ENCODE measurements at regions not wholly inside any gene's neighbourhood (a gene's known extent, or its start where the extent isn't known, plus 50 kb on each side); places are given as distances from the start of the nearest gene placed in this dataset.

- ATAC-seq, result no peak
- no peak overlapping the region for H3K27ac Mint-ChIP-seq
Measured at GRCh38 chr6:153801917-153802316, 237.1 kb upstream of the OPRM1 start.

GRCh38 chr6:153800580-153801188, 238.4 kb upstream of the OPRM1 start:
- no peak overlapping the region for H3K27ac Mint-ChIP-seq
- DNase-seq (no peak), ATAC-seq (no peak)
- no peaks in the 10 kb centered on the region for H3K36me3 Mint-ChIP-seq (ENCODE audit: low read depth)
- H3K9me3 ChIP-seq (ENCODE audit: control insufficient read depth, low read length, poor library complexity, severe bottlenecking), result no peaks in the 10 kb centered on the region
- H3K4me3 Mint-ChIP-seq, result no peak overlapping the region
- no peaks in the 10 kb centered on the region for H3K27me3 Mint-ChIP-seq
- no peaks in the 10 kb centered on the region for H3K4me1 Mint-ChIP-seq

More at GRCh38 chr6:153801917-153802316, 237.1 kb upstream of the OPRM1 start:
- DNase-seq, result no peak
- Mint-ChIP-seq H3K4me1 (no peaks in the 10 kb centered on the region), H3K36me3 (ENCODE audit: low read depth) (no peaks in the 10 kb centered on the region), H3K4me3 (no peak overlapping the region), H3K27me3 (no peaks in the 10 kb centered on the region)
- H3K9me3 ChIP-seq (ENCODE audit: control insufficient read depth, low read length, poor library complexity, severe bottlenecking), result no peaks in the 10 kb centered on the region

- no peaks in the 10 kb centered on the region for H3K36me3 Mint-ChIP-seq (ENCODE audit: low read depth)
- ATAC-seq (no peak), DNase-seq (no peak)
- H3K9me3 ChIP-seq (ENCODE audit: control insufficient read depth, low read length, poor library complexity, severe bottlenecking), result no peaks in the 10 kb centered on the region
- H3K4me3 Mint-ChIP-seq, result no peak overlapping the region
- H3K27ac Mint-ChIP-seq, result no peak overlapping the region
- H3K4me1 Mint-ChIP-seq, result no peaks in the 10 kb centered on the region
- no peaks in the 10 kb centered on the region for H3K27me3 Mint-ChIP-seq
Measured at GRCh38 chr6:153790876-153791473, 248.1 kb upstream of the OPRM1 start.

- no peaks in the 10 kb centered on the region for H3K27me3 Mint-ChIP-seq
- ATAC-seq, result no peak
- no peaks in the 10 kb centered on the region for H3K4me1 Mint-ChIP-seq
- no peaks in the 10 kb centered on the region for H3K36me3 Mint-ChIP-seq (ENCODE audit: low read depth)
- no peak overlapping the region for H3K4me3 Mint-ChIP-seq
- H3K9me3 ChIP-seq (ENCODE audit: control insufficient read depth, low read length, poor library complexity, severe bottlenecking), result no peaks in the 10 kb centered on the region
- DNase-seq, result no peak
- H3K27ac Mint-ChIP-seq, result no peak overlapping the region
Measured at GRCh38 chr6:153790048-153790447, 249.0 kb upstream of the OPRM1 start.

- no peaks in the 10 kb centered on the region for H3K4me1 Mint-ChIP-seq
- DNase-seq (no peak), ATAC-seq (no peak)
- no peaks in the 10 kb centered on the region for H3K9me3 ChIP-seq (ENCODE audit: control insufficient read depth, low read length, poor library complexity, severe bottlenecking)
- no peaks in the 10 kb centered on the region for H3K27me3 Mint-ChIP-seq
- H3K4me3 Mint-ChIP-seq, result no peak overlapping the region
- no peak overlapping the region for H3K27ac Mint-ChIP-seq
- no peaks in the 10 kb centered on the region for H3K36me3 Mint-ChIP-seq (ENCODE audit: low read depth)
Measured at GRCh38 chr6:153787341-153787606, 251.8 kb upstream of the OPRM1 start.

GRCh38 chr6:153781306-153781705, 257.7 kb upstream of the OPRM1 start:
- H3K27ac Mint-ChIP-seq, result no peak overlapping the region
- H3K27me3 Mint-ChIP-seq, result no peaks in the 10 kb centered on the region
- no peaks in the 10 kb centered on the region for H3K9me3 ChIP-seq (ENCODE audit: control insufficient read depth, low read length, poor library complexity, severe bottlenecking)
- H3K4me3 Mint-ChIP-seq, result no peak overlapping the region
- H3K4me1 Mint-ChIP-seq, result no peaks in the 10 kb centered on the region
- ATAC-seq (no peak), DNase-seq (no peak)
- no peaks in the 10 kb centered on the region for H3K36me3 Mint-ChIP-seq (ENCODE audit: low read depth)

- Mint-ChIP-seq H3K27ac (no peak overlapping the region), H3K27me3 (no peaks in the 10 kb centered on the region), H3K4me3 (no peak overlapping the region), H3K36me3 (ENCODE audit: low read depth) (no peaks in the 10 kb centered on the region), H3K4me1 (no peaks in the 10 kb centered on the region)
- no peak for ATAC-seq
- DNase-seq, result no peak
- no peaks in the 10 kb centered on the region for H3K9me3 ChIP-seq (ENCODE audit: control insufficient read depth, low read length, poor library complexity, severe bottlenecking)
Measured at GRCh38 chr6:153780011-153780410, 259.0 kb upstream of the OPRM1 start.

GRCh38 chr6:153778216-153778615, 260.8 kb upstream of the OPRM1 start:
- Mint-ChIP-seq H3K4me3 (no peak overlapping the region), H3K27me3 (no peaks in the 10 kb centered on the region), H3K36me3 (ENCODE audit: low read depth) (no peaks in the 10 kb centered on the region), H3K4me1 (no peaks in the 10 kb centered on the region), H3K27ac (no peak overlapping the region)
- ATAC-seq (no peak), DNase-seq (no peak)
- no peaks in the 10 kb centered on the region for H3K9me3 ChIP-seq (ENCODE audit: control insufficient read depth, low read length, poor library complexity, severe bottlenecking)

- Mint-ChIP-seq H3K4me3 (no peak overlapping the region), H3K27ac (no peak overlapping the region), H3K4me1 (no peaks in the 10 kb centered on the region), H3K36me3 (ENCODE audit: low read depth) (no peaks in the 10 kb centered on the region), H3K27me3 (no peaks in the 10 kb centered on the region)
- no peaks in the 10 kb centered on the region for H3K9me3 ChIP-seq (ENCODE audit: control insufficient read depth, low read length, poor library complexity, severe bottlenecking)
- DNase-seq (no peak), ATAC-seq (no peak)
Measured at GRCh38 chr6:153771577-153771976, 267.5 kb upstream of the OPRM1 start.

- Mint-ChIP-seq H3K4me1 (no peaks in the 10 kb centered on the region), H3K4me3 (no peak overlapping the region), H3K27ac (no peak overlapping the region), H3K27me3 (no peaks in the 10 kb centered on the region), H3K36me3 (ENCODE audit: low read depth) (no peaks in the 10 kb centered on the region)
- no peak for ATAC-seq
- no peaks in the 10 kb centered on the region for H3K9me3 ChIP-seq (ENCODE audit: control insufficient read depth, low read length, poor library complexity, severe bottlenecking)
- DNase-seq, result no peak
Measured at GRCh38 chr6:153767127-153767526, 271.9 kb upstream of the OPRM1 start.

GRCh38 chr6:153758516-153758915, 280.5 kb upstream of the OPRM1 start:
- H3K9me3 ChIP-seq (ENCODE audit: control insufficient read depth, low read length, poor library complexity, severe bottlenecking), result no peaks in the 10 kb centered on the region
- DNase-seq (no peak), ATAC-seq (no peak)
- H3K4me3 Mint-ChIP-seq, result no peak overlapping the region
- H3K4me1 Mint-ChIP-seq, result no peaks in the 10 kb centered on the region
- no peaks in the 10 kb centered on the region for H3K27me3 Mint-ChIP-seq
- H3K36me3 Mint-ChIP-seq (ENCODE audit: low read depth), result no peaks in the 10 kb centered on the region
- H3K27ac Mint-ChIP-seq, result no peak overlapping the region

GRCh38 chr6:153735761-153736160, 303.3 kb upstream of the OPRM1 start:
- DNase-seq, result no peak
- Mint-ChIP-seq H3K36me3 (ENCODE audit: low read depth) (no peaks in the 10 kb centered on the region), H3K27ac (no peak overlapping the region), H3K4me1 (no peaks in the 10 kb centered on the region), H3K4me3 (no peak overlapping the region), H3K27me3 (no peaks in the 10 kb centered on the region)
- no peaks in the 10 kb centered on the region for H3K9me3 ChIP-seq (ENCODE audit: control insufficient read depth, low read length, poor library complexity, severe bottlenecking)
- no peak for ATAC-seq

GRCh38 chr6:153729189-153729588, 309.9 kb upstream of the OPRM1 start:
- Mint-ChIP-seq H3K4me1 (no peaks in the 10 kb centered on the region), H3K36me3 (ENCODE audit: low read depth) (no peaks in the 10 kb centered on the region), H3K4me3 (no peak overlapping the region), H3K27me3 (no peaks in the 10 kb centered on the region), H3K27ac (no peak overlapping the region)
- DNase-seq (no peak), ATAC-seq (no peak)
- no peaks in the 10 kb centered on the region for H3K9me3 ChIP-seq (ENCODE audit: control insufficient read depth, low read length, poor library complexity, severe bottlenecking)

- H3K27ac Mint-ChIP-seq, result no peak overlapping the region
- no peak for DNase-seq
Measured at GRCh38 chr6:153727885-153728284, 311.2 kb upstream of the OPRM1 start.

More at GRCh38 chr6:153727885-153728284, 311.2 kb upstream of the OPRM1 start:
- no peaks in the 10 kb centered on the region for H3K36me3 Mint-ChIP-seq (ENCODE audit: low read depth)
- H3K4me1 Mint-ChIP-seq, result no peaks in the 10 kb centered on the region
- ATAC-seq, result no peak
- H3K27me3 Mint-ChIP-seq, result no peaks in the 10 kb centered on the region
- no peaks in the 10 kb centered on the region for H3K9me3 ChIP-seq (ENCODE audit: control insufficient read depth, low read length, poor library complexity, severe bottlenecking)
- H3K4me3 Mint-ChIP-seq, result no peak overlapping the region

All from T-helper 17 cell (primary cell).